Right renal cortex interstitium (tissue), 3 donors: ENCODE measurements at regions not wholly inside any gene's neighbourhood (a gene's known extent, or its start where the extent isn't known, plus 50 kb on each side); places are given as distances from the start of the nearest gene placed in this dataset.

Experiments
- DNase-seq, 3 donors: peaks; one replicate each; pipeline ENCODE4 v3.0.0-alpha.2; 2013; ENCODE audit warnings: low read depth in 3 of 3, low spot score in 2 of 3

- no peak for DNase-seq
Measured at GRCh38 chr13:73201626-73202025, 142.8 kb downstream of the KLF5 start.

- no peak for DNase-seq
Measured at GRCh38 chr13:73198991-73199411, 140.2 kb downstream of the KLF5 start.

- no peak for DNase-seq
Measured at GRCh38 chr13:73195091-73195490, 136.3 kb downstream of the KLF5 start.

- no peak for DNase-seq
Measured at GRCh38 chr13:73194310-73194709, 135.5 kb downstream of the KLF5 start.

- DNase-seq, result no peak
Measured at GRCh38 chr13:73193554-73193953, 134.7 kb downstream of the KLF5 start.

GRCh38 chr13:73190477-73190876, 131.7 kb downstream of the KLF5 start:
- no peak for DNase-seq

GRCh38 chr13:73189776-73190175, 131.0 kb downstream of the KLF5 start:
- DNase-seq, result no peak

- DNase-seq, result no peak
Measured at GRCh38 chr13:73189362-73189761, 130.6 kb downstream of the KLF5 start.

GRCh38 chr13:73187106-73187505, 128.3 kb downstream of the KLF5 start:
- DNase-seq, result no peak

- DNase-seq, result no peak
Measured at GRCh38 chr13:73179650-73180274, 121.0 kb downstream of the KLF5 start.

GRCh38 chr13:73177916-73178565, 119.2 kb downstream of the KLF5 start:
- DNase-seq, result no peak

GRCh38 chr13:73177017-73177416, 118.2 kb downstream of the KLF5 start:
- DNase-seq, result no peak

GRCh38 chr13:73174521-73175010, 115.8 kb downstream of the KLF5 start:
- DNase-seq, result no peak

GRCh38 chr13:73173279-73173811, 114.5 kb downstream of the KLF5 start:
- DNase-seq, result no peak

- DNase-seq, result no peak
Measured at GRCh38 chr13:73171926-73172325, 113.1 kb downstream of the KLF5 start.

GRCh38 chr13:73171271-73171682, 112.5 kb downstream of the KLF5 start:
- no peak for DNase-seq

- DNase-seq, result no peak
Measured at GRCh38 chr13:73169971-73170370, 111.2 kb downstream of the KLF5 start.

GRCh38 chr13:73168953-73169401, 110.2 kb downstream of the KLF5 start:
- no peak for DNase-seq

- no peak for DNase-seq
Measured at GRCh38 chr13:73168226-73168952, 109.6 kb downstream of the KLF5 start.

- DNase-seq, result no peak
Measured at GRCh38 chr13:73167028-73167820, 108.4 kb downstream of the KLF5 start.

GRCh38 chr13:73166204-73166603, 107.4 kb downstream of the KLF5 start:
- no peak for DNase-seq
